DND-41 (cell line): ENCODE measurements at regions not wholly inside any gene's neighbourhood (a gene's known extent, or its start where the extent isn't known, plus 50 kb on each side); places are given as distances from the start of the nearest gene placed in this dataset.

ENCODE experiments used
- EZH2 ChIP-seq: IDR thresholded peaks from 3 replicates; pipeline ENCODE4 v1.6.1; 2012; ENCODE audit warnings: borderline replicate concordance, low read depth, mild to moderate bottlenecking, moderate library complexity, low read length, inconsistent platforms; ENCODE audit not compliant: severe bottlenecking
- TF ChIP-seq, protein P1 (sequence below): IDR thresholded peaks from 2 replicates; pipeline ENCODE4 v1.5.1; 2012; ENCODE audit warnings: borderline replicate concordance, low read length, moderate library complexity, mild to moderate bottlenecking; ENCODE audit not compliant: poor library complexity, severe bottlenecking; ENCODE audit errors: extremely low read depth

DNA sequence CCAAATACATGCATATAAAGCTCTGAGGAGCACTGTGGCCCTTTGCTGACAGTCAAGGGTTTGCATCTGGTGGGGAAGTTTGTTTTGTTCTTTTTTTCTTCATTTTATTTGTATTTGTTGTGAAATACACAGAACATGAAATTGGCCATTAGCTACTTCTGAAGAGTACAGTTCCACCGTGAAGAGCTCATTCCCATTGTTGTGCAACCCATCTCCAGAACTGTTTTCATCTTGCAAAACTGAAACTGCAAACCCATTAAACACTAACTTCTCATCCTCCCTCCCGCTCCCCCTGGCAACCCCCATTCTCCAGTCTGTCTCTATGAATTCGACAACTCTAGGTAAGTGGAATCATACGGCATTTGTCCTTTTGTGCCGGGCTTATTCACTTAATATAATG, 231.3 kb downstream of the TFAP2C start:
- TF ChIP-seq, protein P1, sequence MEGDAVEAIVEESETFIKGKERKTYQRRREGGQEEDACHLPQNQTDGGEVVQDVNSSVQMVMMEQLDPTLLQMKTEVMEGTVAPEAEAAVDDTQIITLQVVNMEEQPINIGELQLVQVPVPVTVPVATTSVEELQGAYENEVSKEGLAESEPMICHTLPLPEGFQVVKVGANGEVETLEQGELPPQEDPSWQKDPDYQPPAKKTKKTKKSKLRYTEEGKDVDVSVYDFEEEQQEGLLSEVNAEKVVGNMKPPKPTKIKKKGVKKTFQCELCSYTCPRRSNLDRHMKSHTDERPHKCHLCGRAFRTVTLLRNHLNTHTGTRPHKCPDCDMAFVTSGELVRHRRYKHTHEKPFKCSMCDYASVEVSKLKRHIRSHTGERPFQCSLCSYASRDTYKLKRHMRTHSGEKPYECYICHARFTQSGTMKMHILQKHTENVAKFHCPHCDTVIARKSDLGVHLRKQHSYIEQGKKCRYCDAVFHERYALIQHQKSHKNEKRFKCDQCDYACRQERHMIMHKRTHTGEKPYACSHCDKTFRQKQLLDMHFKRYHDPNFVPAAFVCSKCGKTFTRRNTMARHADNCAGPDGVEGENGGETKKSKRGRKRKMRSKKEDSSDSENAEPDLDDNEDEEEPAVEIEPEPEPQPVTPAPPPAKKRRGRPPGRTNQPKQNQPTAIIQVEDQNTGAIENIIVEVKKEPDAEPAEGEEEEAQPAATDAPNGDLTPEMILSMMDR = no peak
- TF ChIP-seq EZH2 = no peak
